NCI-H1436 (cell line): ENCODE measurements at regions not wholly inside any gene's neighbourhood (a gene's known extent, or its start where the extent isn't known, plus 50 kb on each side); places are given as distances from the start of the nearest gene placed in this dataset.
A peak's percentile ranks its signal among the peaks of the same experiment; 100 is the strongest.
"Not testable (repeated sequence)": the region's sequence is repeated elsewhere in the genome, so short reads cannot be mapped to it uniquely, and the experiment has no call there.

Source experiments
- DNase-seq: peaks from one replicate; lab custom pipeline; 2025; lab: John Stamatoyannopoulos, UW

GRCh38 chr7:115789901-115790300 is 240.7 kb downstream of the TFEC start:
- DNase-seq, result no peak

- not testable (repeated sequence) for DNase-seq
Measured at GRCh38 chr7:115789473-115789872, 241.1 kb downstream of the TFEC start.

GRCh38 chr7:115782696-115783490 is 247.7 kb downstream of the TFEC start:
- no peak for DNase-seq

- DNase-seq, result no peak
Measured at GRCh38 chr7:115779561-115779960, 251.0 kb downstream of the TFEC start.

GRCh38 chr7:115775981-115776380 is 254.6 kb downstream of the TFEC start:
- DNase-seq, result no peak

GRCh38 chr7:115763347-115763746 is 267.2 kb downstream of the TFEC start:
- no peak for DNase-seq

GRCh38 chr7:115758025-115758424 is 272.5 kb downstream of the TFEC start:
- DNase-seq, result no peak

GRCh38 chr7:115754226-115754625 is 276.3 kb downstream of the TFEC start:
- DNase-seq, result no peak

- DNase-seq, result no peak
Measured at GRCh38 chr7:115749924-115750323, 280.6 kb downstream of the TFEC start.

GRCh38 chr7:115748123-115748738 is 282.3 kb downstream of the TFEC start:
- peak; percentile 10 for DNase-seq

GRCh38 chr7:115747174-115747573 is 283.4 kb downstream of the TFEC start:
- DNase-seq, result no peak

GRCh38 chr7:115740043-115740442 is 290.5 kb downstream of the TFEC start:
- DNase-seq, result no peak

GRCh38 chr7:115734641-115735040 is 295.9 kb downstream of the TFEC start:
- DNase-seq, result no peak

- peak; percentile 76 for DNase-seq
Measured at GRCh38 chr7:115731796-115732471, 298.6 kb downstream of the TFEC start.

- no peak for DNase-seq
Measured at GRCh38 chr7:115728518-115728917, 302.0 kb downstream of the TFEC start.

GRCh38 chr7:115724400-115725056 is 306.0 kb downstream of the TFEC start:
- DNase-seq, result peak; percentile 74

GRCh38 chr7:115722302-115722977 is 308.1 kb downstream of the TFEC start:
- DNase-seq, result no peak

GRCh38 chr7:115721293-115722217 is 309.0 kb downstream of the TFEC start:
- no peak for DNase-seq

- DNase-seq, result no peak
Measured at GRCh38 chr7:115719963-115720362, 310.6 kb downstream of the TFEC start.

GRCh38 chr7:115709664-115710063 is 320.9 kb downstream of the TFEC start:
- no peak for DNase-seq

GRCh38 chr7:115708013-115708341 is 322.6 kb downstream of the TFEC start:
- DNase-seq, result no peak
